Vagina (tissue), 2 donors: ENCODE measurements at regions not wholly inside any gene's neighbourhood (a gene's known extent, or its start where the extent isn't known, plus 50 kb on each side); places are given as distances from the start of the nearest gene placed in this dataset.

ENCODE experiments used
- DNase-seq, 2 donors: peaks; one replicate each; pipeline ENCODE4 v3.0.0-alpha.2; 2017; ENCODE audit errors: extremely low spot score in 2 of 2
- H3K27ac ChIP-seq: fragments of 200-600 bp; sonication (generic); one replicate; pipeline ENCODE4 v1.5.1; 2019
- H3K27me3 ChIP-seq: fragments of 200-600 bp; sonication (generic); one replicate; pipeline ENCODE4 v1.5.1; 2019
- H3K36me3 ChIP-seq, 2 donors: fragments of 200-600 bp; sonication (generic); one replicate each; pipeline ENCODE4 v1.5.1; 2017 to 2019
- H3K4me1 ChIP-seq: fragments of 200-600 bp; sonication (generic); one replicate; pipeline ENCODE4 v1.5.1; 2019
- H3K4me3 ChIP-seq, 2 donors: fragments of 200-600 bp; sonication (generic); 1 replicate in 1 of 2; 2 replicates in 1 of 2; pipeline ENCODE4 v1.5.1; 2016 to 2019
- H3K9me3 ChIP-seq: fragments of 200-600 bp; sonication (generic); one replicate; pipeline ENCODE4 v1.5.1; 2019
- POLR2A ChIP-seq, 2 donors: fragments of 450-650 bp; IDR thresholded peaks; one replicate each; pipeline ENCODE4 v1.6.1; 2017; ENCODE audit warnings: antibody characterized with exemption in 2 of 2, mild to moderate bottlenecking in 2 of 2, moderate library complexity in 2 of 2
- POLR2AphosphoS5 ChIP-seq, 2 donors: sonication (generic); formaldehyde crosslinking; IDR thresholded peaks; one replicate each; pipeline ENCODE4 v1.9.0; 2017; ENCODE audit warnings: antibody characterized with exemption in 2 of 2, mild to moderate bottlenecking in 2 of 2, low read depth in 1 of 2; ENCODE audit not compliant: insufficient read depth in 1 of 2
- intact Hi-C: fragments of 100-400 bp; cut with DNase I; formaldehyde crosslinking; loops from one replicate; pipeline ENCODE4 v1.15.1; 2023
- TF ChIP-seq, protein P1 (sequence below), 3 experiments: fragments of 450-650 bp in 2 of 3; fragments of 200-600 bp in 1 of 3; sonication (generic) in 1 of 3; IDR thresholded peaks; one replicate each; pipeline ENCODE4 v1.5.1; 2017 to 2019; ENCODE audit warnings: antibody characterized with exemption in 3 of 3, mild to moderate bottlenecking in 2 of 3, moderate library complexity in 2 of 3

DNA sequence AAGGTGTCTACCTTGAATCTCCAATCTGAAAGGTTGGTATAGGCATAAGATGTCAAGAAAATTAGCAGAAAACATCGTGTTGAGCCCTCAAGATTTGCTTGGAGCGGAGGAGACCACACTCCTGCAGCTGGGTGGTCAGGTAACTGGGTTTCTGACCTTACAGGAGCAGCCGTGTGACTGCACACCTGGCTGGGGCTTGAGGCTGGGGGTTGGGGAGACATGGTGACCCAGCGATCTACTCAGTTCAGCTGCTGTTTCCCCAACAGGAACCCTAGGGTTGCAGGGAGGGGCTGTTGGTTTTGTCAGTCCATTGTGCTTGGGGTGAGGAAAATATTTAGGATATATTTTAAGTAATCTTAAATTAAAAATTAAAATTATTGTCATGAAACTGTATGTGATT lies 147.0 kb upstream of the ZNF32 start:
- intact Hi-C loops, result no loop called here
- no peak for TF ChIP-seq POLR2AphosphoS5 (IDR thresholded peaks at IDR 0.05; ENCODE audit: insufficient read depth in 1 of 2, low read depth in 1 of 2)

DNA sequence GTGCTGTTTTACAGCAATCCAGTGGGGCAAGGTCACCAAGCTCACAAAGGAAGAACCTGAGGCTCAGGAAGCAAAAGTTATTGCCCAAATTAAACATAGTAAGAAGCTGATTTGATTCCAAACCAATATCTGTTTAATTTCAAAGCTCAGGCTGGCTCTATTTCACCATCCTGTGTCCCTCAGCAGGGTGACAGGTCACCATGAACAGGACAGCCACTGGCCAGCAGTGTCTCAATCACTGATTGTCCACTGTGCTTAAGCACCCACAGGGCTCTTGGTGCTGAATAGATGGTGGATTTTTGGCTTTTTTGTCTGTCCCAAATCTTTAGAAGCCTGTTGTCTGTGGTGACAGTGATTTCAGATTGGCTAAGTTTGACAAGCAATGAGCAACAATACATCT lies 146.4 kb upstream of the ZNF32 start:
- intact Hi-C loops, result no loop called here
- TF ChIP-seq POLR2A (IDR thresholded peaks at IDR 0.05), result no peak
- TF ChIP-seq, protein P1, sequence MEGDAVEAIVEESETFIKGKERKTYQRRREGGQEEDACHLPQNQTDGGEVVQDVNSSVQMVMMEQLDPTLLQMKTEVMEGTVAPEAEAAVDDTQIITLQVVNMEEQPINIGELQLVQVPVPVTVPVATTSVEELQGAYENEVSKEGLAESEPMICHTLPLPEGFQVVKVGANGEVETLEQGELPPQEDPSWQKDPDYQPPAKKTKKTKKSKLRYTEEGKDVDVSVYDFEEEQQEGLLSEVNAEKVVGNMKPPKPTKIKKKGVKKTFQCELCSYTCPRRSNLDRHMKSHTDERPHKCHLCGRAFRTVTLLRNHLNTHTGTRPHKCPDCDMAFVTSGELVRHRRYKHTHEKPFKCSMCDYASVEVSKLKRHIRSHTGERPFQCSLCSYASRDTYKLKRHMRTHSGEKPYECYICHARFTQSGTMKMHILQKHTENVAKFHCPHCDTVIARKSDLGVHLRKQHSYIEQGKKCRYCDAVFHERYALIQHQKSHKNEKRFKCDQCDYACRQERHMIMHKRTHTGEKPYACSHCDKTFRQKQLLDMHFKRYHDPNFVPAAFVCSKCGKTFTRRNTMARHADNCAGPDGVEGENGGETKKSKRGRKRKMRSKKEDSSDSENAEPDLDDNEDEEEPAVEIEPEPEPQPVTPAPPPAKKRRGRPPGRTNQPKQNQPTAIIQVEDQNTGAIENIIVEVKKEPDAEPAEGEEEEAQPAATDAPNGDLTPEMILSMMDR (IDR thresholded peaks at IDR 0.05), result no peak
- TF ChIP-seq POLR2AphosphoS5 (IDR thresholded peaks at IDR 0.05; ENCODE audit: insufficient read depth in 1 of 2, low read depth in 1 of 2), result no peak
- Histone ChIP-seq H3K27ac (no peak overlapping the region), H3K27me3 (no peaks in the 10 kb centered on the region), H3K4me1 (no peaks in the 10 kb centered on the region), H3K9me3 (no peaks in the 10 kb centered on the region), H3K4me3 (no peak overlapping the region), H3K36me3 (no peaks in the 10 kb centered on the region)
- DNase-seq, result no peak

More for the DNA sequence above, 147.0 kb upstream of the ZNF32 start:
- H3K4me3 ChIP-seq, result no peak overlapping the region
- no peaks in the 10 kb centered on the region for H3K4me1 ChIP-seq
- no peaks in the 10 kb centered on the region for H3K9me3 ChIP-seq
- DNase-seq, result no peak
- H3K27ac ChIP-seq, result no peak overlapping the region
- H3K27me3 ChIP-seq, result no peaks in the 10 kb centered on the region
- H3K36me3 ChIP-seq, result no peaks in the 10 kb centered on the region

DNA sequence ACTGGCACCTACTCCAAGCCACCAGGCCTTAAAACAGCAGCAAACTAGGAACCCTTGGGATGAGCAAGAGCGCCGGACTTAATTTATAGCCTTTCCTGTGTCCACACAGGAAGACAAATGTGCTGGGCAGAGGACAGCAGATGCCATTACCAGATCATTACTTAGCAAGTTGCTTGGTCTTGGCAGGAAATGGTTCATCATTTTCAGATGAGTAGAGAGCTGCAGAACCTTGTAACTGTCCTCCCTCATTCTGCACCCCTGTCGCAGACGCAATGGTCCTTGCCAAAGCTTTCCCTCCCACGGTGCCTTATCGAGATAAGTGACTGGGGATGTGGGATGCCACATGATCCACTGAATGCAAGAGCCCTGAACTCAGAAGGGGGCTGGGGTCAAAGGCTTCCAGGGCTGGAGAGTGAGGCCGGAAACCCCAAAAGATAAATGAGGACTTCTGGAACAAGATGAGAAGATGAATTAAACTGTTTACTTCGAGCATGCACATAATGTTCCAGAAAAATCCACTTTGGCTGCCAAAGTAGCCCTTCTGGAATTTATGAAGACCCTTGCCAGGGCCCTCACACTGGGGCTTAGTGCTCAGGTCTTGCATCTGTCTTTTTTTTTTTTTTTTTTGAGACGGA lies 145.6 kb upstream of the ZNF32 start:
- TF ChIP-seq, protein P1 (IDR thresholded peaks at IDR 0.05), result no peak
- TF ChIP-seq POLR2A (IDR thresholded peaks at IDR 0.05) (no peak), POLR2AphosphoS5 (IDR thresholded peaks at IDR 0.05; ENCODE audit: insufficient read depth in 1 of 2, low read depth in 1 of 2) (no peak)
- Histone ChIP-seq H3K27ac (no peak overlapping the region), H3K4me3 (no peak overlapping the region), H3K27me3 (no peaks in the 10 kb centered on the region), H3K9me3 (no peaks in the 10 kb centered on the region), H3K36me3 (no peaks in the 10 kb centered on the region), H3K4me1 (no peaks in the 10 kb centered on the region)
- intact Hi-C loops, result loop anchor here (5.0 kb wide), 1 partner anchor 102 kb away; no protein-coding TSS in a partner anchor
- no peak for DNase-seq

DNA sequence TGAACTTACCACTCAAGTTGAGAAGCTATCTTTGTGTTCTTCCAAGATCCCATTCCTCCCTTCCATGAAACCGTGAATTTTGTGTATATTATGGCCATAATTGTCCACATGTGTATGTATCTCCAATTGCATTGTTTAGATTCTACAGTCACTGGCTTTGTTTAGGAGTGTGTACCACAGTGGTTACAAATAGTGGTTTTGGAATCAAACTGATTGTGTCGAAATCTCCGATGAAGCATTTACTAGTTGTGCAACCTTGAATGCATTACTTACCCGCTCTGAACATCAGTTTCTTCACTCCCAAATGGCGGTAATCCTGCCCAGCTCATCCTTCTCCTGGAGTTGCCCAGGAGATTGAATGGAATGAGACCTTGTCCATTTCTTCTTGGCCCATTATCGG lies 145.0 kb upstream of the ZNF32 start:
- Histone ChIP-seq H3K4me3 (no peak overlapping the region), H3K27me3 (no peaks in the 10 kb centered on the region), H3K9me3 (no peaks in the 10 kb centered on the region), H3K4me1 (no peaks in the 10 kb centered on the region), H3K36me3 (no peaks in the 10 kb centered on the region), H3K27ac (no peak overlapping the region)
- no peak for DNase-seq
- intact Hi-C loops, result loop anchor here (5.0 kb wide), 1 partner anchor 101 kb away; no protein-coding TSS in a partner anchor
- TF ChIP-seq POLR2AphosphoS5 (IDR thresholded peaks at IDR 0.05; ENCODE audit: insufficient read depth in 1 of 2, low read depth in 1 of 2), result no peak
- TF ChIP-seq POLR2A (IDR thresholded peaks at IDR 0.05), result no peak
- TF ChIP-seq, protein P1 (IDR thresholded peaks at IDR 0.05), result no peak

DNA sequence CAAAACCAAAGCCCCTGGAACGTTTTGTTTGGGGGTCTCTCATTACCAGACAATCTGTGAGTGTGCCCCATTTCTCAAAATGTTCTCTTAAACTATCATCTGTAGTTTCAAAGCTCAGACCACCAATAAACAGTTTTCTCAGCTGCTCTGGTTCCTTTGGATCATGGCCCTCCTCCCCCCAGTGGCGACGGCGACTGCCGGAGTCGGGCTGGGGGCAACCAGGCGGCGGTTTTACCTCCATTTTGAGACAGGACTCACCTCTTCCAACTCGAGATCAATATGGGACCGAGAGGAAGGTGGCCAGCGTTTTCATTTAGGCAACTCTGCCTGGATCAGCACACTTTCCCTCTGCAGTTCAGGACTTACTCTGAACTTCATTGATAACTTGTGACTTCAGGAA lies 141.5 kb upstream of the ZNF32 start:
- no peak for DNase-seq
- H3K27me3 ChIP-seq, result no peaks in the 10 kb centered on the region
- intact Hi-C loops, result loop anchor here (5.0 kb wide), 1 partner anchor 98 kb away; no protein-coding TSS in a partner anchor
- no peak for TF ChIP-seq POLR2A (IDR thresholded peaks at IDR 0.05)
- TF ChIP-seq, protein P1 (IDR thresholded peaks at IDR 0.05), result no peak
- TF ChIP-seq POLR2AphosphoS5 (IDR thresholded peaks at IDR 0.05; ENCODE audit: insufficient read depth in 1 of 2, low read depth in 1 of 2), result no peak
- H3K4me1 ChIP-seq, result no peaks in the 10 kb centered on the region
- no peaks in the 10 kb centered on the region for H3K36me3 ChIP-seq
- H3K9me3 ChIP-seq, result no peaks in the 10 kb centered on the region
- H3K4me3 ChIP-seq, result no peak overlapping the region
- H3K27ac ChIP-seq, result no peak overlapping the region
